ENCODE measurements at regions not wholly inside any gene's neighbourhood (a gene's known extent, or its start where the extent isn't known, plus 50 kb on each side); places are given as distances from the start of the nearest gene placed in this dataset.

DNA sequence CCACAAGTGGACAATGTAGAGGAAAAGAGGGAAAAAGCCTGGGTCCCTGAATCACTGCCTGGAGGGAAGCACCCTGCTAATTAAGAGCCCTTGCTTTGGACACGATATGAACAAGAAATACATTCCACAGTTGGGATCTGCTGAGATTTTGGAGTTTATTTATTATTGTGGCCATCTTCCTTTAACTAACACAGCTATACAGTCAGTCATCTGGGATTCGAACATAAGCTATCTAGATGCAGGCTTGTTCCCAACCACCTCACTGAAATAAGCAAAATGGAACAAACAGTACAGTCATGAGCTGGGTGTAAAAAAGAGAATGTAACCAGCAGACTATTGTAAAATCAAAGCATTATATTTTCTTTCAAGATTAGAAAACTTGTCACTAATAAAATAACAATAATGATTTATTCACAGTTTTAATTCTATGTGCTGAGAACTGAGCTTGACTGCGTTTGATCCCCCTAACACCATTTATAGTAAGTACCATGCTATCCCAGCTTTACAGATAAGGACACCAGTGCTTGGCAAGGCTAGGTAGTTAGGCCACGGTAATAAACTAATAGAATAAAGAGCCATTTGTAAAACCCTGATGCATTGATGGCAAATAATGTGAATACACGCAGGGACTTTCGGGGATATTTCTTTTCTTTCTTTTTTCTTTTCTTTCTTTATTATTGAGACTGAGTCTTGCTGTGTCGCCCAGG is 223.8 kb upstream of the KLF6 start:
- TF ChIP-seq POLR2AphosphoS5 (IDR thresholded peaks at IDR 0.05; ENCODE audit: low read depth, low read length) (no peak), TAF1 (IDR thresholded peaks at IDR 0.05; ENCODE audit: low read depth, low read length) (no peak), POLR2A (IDR thresholded peaks at IDR 0.05; ENCODE audit: low read depth, low read length) (no peak), SPI1 (IDR thresholded peaks at IDR 0.05; ENCODE audit: low read depth, low read length) (no peak), POU2F2 (IDR thresholded peaks at IDR 0.05; ENCODE audit: low read depth, low read length) (no peak), PAX5 (IDR thresholded peaks at IDR 0.05; ENCODE audit: insufficient read depth, low read length, severe bottlenecking) (no peak)
